ENCODE measurements at regions not wholly inside any gene's neighbourhood (a gene's known extent, or its start where the extent isn't known, plus 50 kb on each side); places are given as distances from the start of the nearest gene placed in this dataset.

DNA sequence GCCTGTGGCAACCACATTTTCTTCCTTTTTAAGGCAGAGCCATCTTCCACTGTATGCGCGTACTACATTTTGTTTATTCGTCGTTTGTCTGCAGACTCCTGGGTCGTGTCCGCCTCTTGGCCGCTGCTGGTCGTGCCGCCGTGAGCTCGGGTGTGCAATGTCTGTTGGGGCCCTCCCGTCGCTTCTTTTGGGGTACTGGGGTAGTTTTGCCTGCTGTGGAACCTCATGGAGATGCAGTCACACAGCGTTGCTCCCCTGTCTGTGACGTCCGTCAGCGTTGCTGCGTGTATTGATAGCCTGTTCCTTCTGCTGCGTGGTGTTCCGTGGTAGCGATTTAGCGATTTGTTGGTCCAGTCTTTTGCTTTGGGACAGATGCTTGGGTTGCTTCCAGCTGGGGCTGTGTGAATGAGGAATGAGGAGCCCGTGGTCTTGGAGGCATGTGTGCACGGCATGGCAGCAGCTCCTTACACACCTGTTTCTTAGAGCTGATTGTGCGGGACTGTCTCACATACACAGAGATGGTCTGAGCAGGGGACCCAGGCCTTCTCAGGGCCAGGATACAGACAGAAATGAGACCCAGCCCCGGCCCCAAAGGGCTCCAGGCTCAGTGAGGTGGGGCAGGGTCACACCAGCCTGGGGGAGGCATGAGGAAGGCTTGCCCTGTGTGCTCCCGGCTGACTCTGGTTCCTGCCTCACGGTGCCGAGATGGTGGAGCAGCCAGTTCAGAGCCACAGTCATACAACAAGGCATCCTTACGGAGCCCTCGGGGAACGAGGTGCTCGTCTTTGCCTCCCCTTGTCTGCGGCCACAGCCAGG lies 78.4 kb upstream of the GSE1 start:
- TF ChIP-seq, protein P1, sequence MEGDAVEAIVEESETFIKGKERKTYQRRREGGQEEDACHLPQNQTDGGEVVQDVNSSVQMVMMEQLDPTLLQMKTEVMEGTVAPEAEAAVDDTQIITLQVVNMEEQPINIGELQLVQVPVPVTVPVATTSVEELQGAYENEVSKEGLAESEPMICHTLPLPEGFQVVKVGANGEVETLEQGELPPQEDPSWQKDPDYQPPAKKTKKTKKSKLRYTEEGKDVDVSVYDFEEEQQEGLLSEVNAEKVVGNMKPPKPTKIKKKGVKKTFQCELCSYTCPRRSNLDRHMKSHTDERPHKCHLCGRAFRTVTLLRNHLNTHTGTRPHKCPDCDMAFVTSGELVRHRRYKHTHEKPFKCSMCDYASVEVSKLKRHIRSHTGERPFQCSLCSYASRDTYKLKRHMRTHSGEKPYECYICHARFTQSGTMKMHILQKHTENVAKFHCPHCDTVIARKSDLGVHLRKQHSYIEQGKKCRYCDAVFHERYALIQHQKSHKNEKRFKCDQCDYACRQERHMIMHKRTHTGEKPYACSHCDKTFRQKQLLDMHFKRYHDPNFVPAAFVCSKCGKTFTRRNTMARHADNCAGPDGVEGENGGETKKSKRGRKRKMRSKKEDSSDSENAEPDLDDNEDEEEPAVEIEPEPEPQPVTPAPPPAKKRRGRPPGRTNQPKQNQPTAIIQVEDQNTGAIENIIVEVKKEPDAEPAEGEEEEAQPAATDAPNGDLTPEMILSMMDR (IDR thresholded peaks at IDR 0.05; ENCODE audit: low read depth, low read length, poor library complexity, severe bottlenecking): no peak
- no peak for TF ChIP-seq EZH2phosphoT487 (IDR thresholded peaks at IDR 0.05; ENCODE audit: borderline replicate concordance, low read length)
